Stimulated activated CD4-positive, alpha-beta T cell treated with anti-CD3 and anti-CD28 coated beads, Interleukin-15, amount 100 ng/mL, for 48 hours (primary cell): ENCODE measurements at regions not wholly inside any gene's neighbourhood (a gene's known extent, or its start where the extent isn't known, plus 50 kb on each side); places are given as distances from the start of the nearest gene placed in this dataset.
"Not testable (repeated sequence)": the region's sequence is repeated elsewhere in the genome, so short reads cannot be mapped to it uniquely, and the experiment has no call there.

ENCODE experiments used
- DNase-seq, 2 donors: peaks; one replicate each; pipeline ENCODE4 v3.0.0-alpha.2; 2020; ENCODE audit warnings: low read depth in 2 of 2

- no peak for DNase-seq
Observed at GRCh38 chr4:170610434-170610833, 520.7 kb upstream of the AADAT start.

GRCh38 chr4:170599894-170600293, 510.1 kb upstream of the AADAT start:
- DNase-seq, result no peak

GRCh38 chr4:170591076-170591475, 501.3 kb upstream of the AADAT start:
- no peak for DNase-seq

- no peak for DNase-seq
Observed at GRCh38 chr4:170589597-170590191, 499.9 kb upstream of the AADAT start.

- DNase-seq, result no peak
Observed at GRCh38 chr4:170581969-170582368, 492.2 kb upstream of the AADAT start.

- DNase-seq, result no peak
Observed at GRCh38 chr4:170581322-170581721, 491.6 kb upstream of the AADAT start.

- no peak for DNase-seq
Observed at GRCh38 chr4:170580651-170581050, 490.9 kb upstream of the AADAT start.

- no peak for DNase-seq
Observed at GRCh38 chr4:170538821-170539473, 449.2 kb upstream of the AADAT start.

- no peak for DNase-seq
Observed at GRCh38 chr4:170529748-170530722, 440.3 kb upstream of the AADAT start.

- no peak for DNase-seq
Observed at GRCh38 chr4:170526471-170526870, 436.7 kb upstream of the AADAT start.

- DNase-seq, result no peak
Observed at GRCh38 chr4:170522427-170522970, 432.7 kb upstream of the AADAT start.

- no peak for DNase-seq
Observed at GRCh38 chr4:170497689-170498088, 407.9 kb upstream of the AADAT start.

GRCh38 chr4:170497112-170497511, 407.4 kb upstream of the AADAT start:
- DNase-seq, result no peak

- DNase-seq, result no peak
Observed at GRCh38 chr4:170491981-170492380, 402.2 kb upstream of the AADAT start.

GRCh38 chr4:170476351-170476750, 386.6 kb upstream of the AADAT start:
- no peak for DNase-seq

- DNase-seq, result no peak
Observed at GRCh38 chr4:170465429-170465828, 375.7 kb upstream of the AADAT start.

GRCh38 chr4:170464614-170465197, 374.9 kb upstream of the AADAT start:
- no peak for DNase-seq

GRCh38 chr4:170446782-170447181, 357.0 kb upstream of the AADAT start:
- DNase-seq, result no peak

- not testable (repeated sequence) for DNase-seq
Observed at GRCh38 chr4:170441146-170441545, 351.4 kb upstream of the AADAT start.

GRCh38 chr4:170428929-170429328, 339.2 kb upstream of the AADAT start:
- no peak for DNase-seq

GRCh38 chr4:170425521-170426143, 335.9 kb upstream of the AADAT start:
- no peak for DNase-seq
